Stimulated activated CD8-positive, alpha-beta memory T cell treated with anti-CD3 and anti-CD28 coated beads, Interleukin-2, amount 100 ng/mL, for 48 hours (primary cell): ENCODE measurements at regions not wholly inside any gene's neighbourhood (a gene's known extent, or its start where the extent isn't known, plus 50 kb on each side); places are given as distances from the start of the nearest gene placed in this dataset.

ENCODE experiments used
- DNase-seq, 2 donors: peaks; one replicate each; pipeline ENCODE4 v3.0.0-alpha.2; 2020; ENCODE audit warnings: low read depth in 2 of 2

- DNase-seq = no peak
Measured at GRCh38 chr14:58697930-58698642, 60.3 kb downstream of the DACT1 start.

GRCh38 chr14:58699681-58700205 is 62.0 kb downstream of the DACT1 start:
- DNase-seq = no peak

GRCh38 chr14:58701156-58701555 is 63.4 kb downstream of the DACT1 start:
- no peak for DNase-seq

GRCh38 chr14:58701604-58702003 is 63.8 kb downstream of the DACT1 start:
- DNase-seq = no peak

GRCh38 chr14:58702441-58703160 is 64.8 kb downstream of the DACT1 start:
- DNase-seq = no peak

GRCh38 chr14:58703161-58703506 is 65.4 kb downstream of the DACT1 start:
- no peak for DNase-seq

GRCh38 chr14:58705066-58705465 is 67.3 kb downstream of the DACT1 start:
- no peak for DNase-seq

GRCh38 chr14:58707949-58708348 is 70.2 kb downstream of the DACT1 start:
- DNase-seq = no peak

- no peak for DNase-seq
Measured at GRCh38 chr14:58709949-58710348, 72.2 kb downstream of the DACT1 start.

GRCh38 chr14:58711382-58711781 is 73.6 kb downstream of the DACT1 start:
- no peak for DNase-seq

GRCh38 chr14:58712357-58712756 is 74.6 kb downstream of the DACT1 start:
- no peak for DNase-seq

GRCh38 chr14:58713677-58714076 is 75.9 kb downstream of the DACT1 start:
- DNase-seq = no peak

GRCh38 chr14:58716706-58717105 is 78.9 kb downstream of the DACT1 start:
- DNase-seq = no peak

- DNase-seq = no peak
Measured at GRCh38 chr14:58717211-58717610, 79.4 kb downstream of the DACT1 start.

GRCh38 chr14:58717813-58718212 is 80.1 kb downstream of the DACT1 start:
- no peak for DNase-seq

GRCh38 chr14:58718226-58719205 is 80.8 kb downstream of the DACT1 start:
- DNase-seq = no peak

GRCh38 chr14:58721723-58722122 is 84.0 kb downstream of the DACT1 start:
- no peak for DNase-seq

GRCh38 chr14:58722441-58722840 is 84.7 kb downstream of the DACT1 start:
- no peak for DNase-seq

GRCh38 chr14:58724206-58724605 is 86.4 kb downstream of the DACT1 start:
- no peak for DNase-seq

GRCh38 chr14:58724702-58725101 is 86.9 kb downstream of the DACT1 start:
- DNase-seq = no peak

GRCh38 chr14:58725226-58725625 is 87.5 kb downstream of the DACT1 start:
- no peak for DNase-seq

- DNase-seq = no peak
Measured at GRCh38 chr14:58725871-58726270, 88.1 kb downstream of the DACT1 start.
